ENCODE measurements at regions not wholly inside any gene's neighbourhood (a gene's known extent, or its start where the extent isn't known, plus 50 kb on each side); places are given as distances from the start of the nearest gene placed in this dataset.

DNA sequence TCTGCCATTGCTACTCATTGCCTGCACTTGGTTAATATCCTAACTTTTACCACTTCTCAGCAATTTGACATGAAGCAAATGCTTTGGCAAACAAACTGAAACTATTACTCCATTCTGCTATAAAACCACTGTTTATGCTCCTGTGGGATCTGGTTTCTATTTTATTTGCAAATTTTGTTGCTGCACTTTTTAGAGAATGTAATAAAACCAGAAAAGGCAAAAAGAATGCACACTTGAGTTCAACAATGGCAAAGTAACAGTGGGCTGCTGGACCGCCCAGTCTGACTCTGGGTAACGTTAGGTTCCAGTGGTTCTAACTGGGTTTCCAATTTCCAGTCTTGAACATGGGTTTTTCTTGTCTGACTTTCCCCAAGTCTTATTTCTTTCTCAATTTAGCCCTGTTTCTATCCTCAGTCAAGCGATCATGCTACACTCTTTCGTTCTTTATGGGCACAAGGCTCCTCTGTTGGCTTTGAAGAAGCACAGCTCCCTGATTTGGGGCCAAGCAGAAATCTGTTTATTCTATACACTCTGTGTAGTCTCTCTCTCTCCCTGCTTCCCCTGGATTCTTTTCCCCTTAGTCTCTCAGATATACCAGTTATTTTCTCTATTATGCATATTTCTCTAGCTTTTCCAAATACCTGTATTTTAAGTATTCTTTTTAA, 129.2 kb upstream of the FAM3C start:
- no peak overlapping the region for H3K4me3 ChIP-seq
- intact Hi-C loops (cut with DNase I) = no loop called here
- H3K4me1 ChIP-seq = no peaks in the 10 kb centered on the region
- H3K36me3 ChIP-seq = no peaks in the 10 kb centered on the region
- no peak for TF ChIP-seq CTCF (IDR thresholded peaks at IDR 0.05)
- no peaks in the 10 kb centered on the region for H3K9me3 ChIP-seq
- H3K27ac ChIP-seq = no peak overlapping the region
- no peaks in the 10 kb centered on the region for H3K27me3 ChIP-seq (ENCODE audit: low read depth)
- no peak for DNase-seq
- ATAC-seq = no peak

DNA sequence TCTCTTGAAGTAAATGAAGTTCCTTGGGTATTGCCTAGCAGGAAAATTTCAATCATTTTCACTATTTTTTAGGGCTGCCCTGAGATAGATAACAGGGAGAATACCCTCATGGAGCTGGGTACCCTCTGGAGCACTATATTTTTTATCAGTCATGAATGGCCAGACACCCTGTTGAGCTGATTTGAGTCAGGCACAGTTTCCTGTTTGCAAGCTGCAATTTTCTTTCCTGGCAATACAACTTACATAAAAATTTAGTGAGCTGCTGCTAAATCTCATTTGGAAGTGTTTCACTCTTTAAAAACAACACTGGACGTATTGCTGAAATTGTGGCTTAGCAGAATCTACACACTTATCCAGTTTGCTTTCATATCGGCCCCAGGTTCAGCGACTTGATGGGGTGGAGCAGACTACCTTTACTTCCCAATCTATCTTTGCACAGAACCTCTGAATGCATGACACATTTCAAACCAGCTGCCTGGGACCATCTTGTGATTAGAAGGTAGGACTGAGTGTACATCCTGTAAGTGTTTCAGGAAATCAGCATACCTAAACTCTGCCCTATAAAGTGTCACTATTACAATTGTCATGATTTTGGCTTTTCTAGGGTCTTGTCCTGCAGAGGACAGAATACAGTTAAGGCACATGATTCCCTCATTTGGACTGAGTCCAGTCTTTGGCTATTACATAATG, 125.7 kb upstream of the FAM3C start:
- no peak overlapping the region for H3K4me3 ChIP-seq
- no peaks in the 10 kb centered on the region for H3K9me3 ChIP-seq
- intact Hi-C loops (cut with DNase I) = no loop called here
- DNase-seq (no peak), ATAC-seq (no peak)
- no peaks in the 10 kb centered on the region for H3K4me1 ChIP-seq
- no peaks in the 10 kb centered on the region for H3K27me3 ChIP-seq (ENCODE audit: low read depth)
- no peaks in the 10 kb centered on the region for H3K36me3 ChIP-seq
- H3K27ac ChIP-seq = no peak overlapping the region
- TF ChIP-seq CTCF (IDR thresholded peaks at IDR 0.05) = no peak

- no peaks in the 10 kb centered on the region for H3K36me3 ChIP-seq
- H3K27ac ChIP-seq = no peak overlapping the region
- H3K4me1 ChIP-seq = no peaks in the 10 kb centered on the region
- no peak for ATAC-seq
- DNase-seq = no peak
- H3K9me3 ChIP-seq = no peaks in the 10 kb centered on the region
- TF ChIP-seq CTCF (IDR thresholded peaks at IDR 0.05) = no peak
- no peaks in the 10 kb centered on the region for H3K27me3 ChIP-seq (ENCODE audit: low read depth)
- no peak overlapping the region for H3K4me3 ChIP-seq
- intact Hi-C loops (cut with DNase I) = no loop called here
Observed at GRCh38 chr7:121520911-121521310, 124.8 kb upstream of the FAM3C start.

- intact Hi-C loops (cut with DNase I) = no loop called here
- TF ChIP-seq CTCF (IDR thresholded peaks at IDR 0.05) = no peak
- ATAC-seq = no peak
- Histone ChIP-seq H3K36me3 (no peaks in the 10 kb centered on the region), H3K27me3 (ENCODE audit: low read depth) (no peaks in the 10 kb centered on the region), H3K4me1 (no peaks in the 10 kb centered on the region), H3K4me3 (no peak overlapping the region), H3K9me3 (no peaks in the 10 kb centered on the region), H3K27ac (no peak overlapping the region)
- no peak for DNase-seq
Observed at GRCh38 chr7:121519548-121520521, 123.7 kb upstream of the FAM3C start.

- ATAC-seq = no peak
Observed at GRCh38 chr7:121517591-121517990, 121.5 kb upstream of the FAM3C start.

More at GRCh38 chr7:121517591-121517990, 121.5 kb upstream of the FAM3C start:
- H3K4me3 ChIP-seq = no peak overlapping the region
- H3K9me3 ChIP-seq = no peaks in the 10 kb centered on the region
- no peaks in the 10 kb centered on the region for H3K4me1 ChIP-seq
- H3K27me3 ChIP-seq (ENCODE audit: low read depth) = no peaks in the 10 kb centered on the region
- DNase-seq = no peak
- TF ChIP-seq CTCF (IDR thresholded peaks at IDR 0.05) = no peak
- no peaks in the 10 kb centered on the region for H3K36me3 ChIP-seq
- no peak overlapping the region for H3K27ac ChIP-seq
- intact Hi-C loops (cut with DNase I) = no loop called here

Data from lower lobe of right lung (tissue), 2 donors.